GM12878 (cell line): ENCODE measurements at regions not wholly inside any gene's neighbourhood (a gene's known extent, or its start where the extent isn't known, plus 50 kb on each side); places are given as distances from the start of the nearest gene placed in this dataset.
"Not testable (repeated sequence)": the region's sequence is repeated elsewhere in the genome, so short reads cannot be mapped to it uniquely, and the experiment has no call there.

Source experiments
- ATAC-seq: fragments of 200-7000 bp; cut with Tn5 transposase; 3 replicates; pipeline ENCODE4 v1.9.1; 2020; ENCODE audit warnings: mild to moderate bottlenecking, moderate library complexity
- BruUV-seq: library from RNA; stranded (reverse); fragments of 400-500 nt; replicated peaks from 2 replicates; lab custom pipeline; 2021; lab: Mats Ljungman, UMichigan
- CTCF ChIA-PET: fragments of 300-600 bp; sonication (Branson Sonifier 250); formaldehyde crosslinking; extraction: SDS; loops from one replicate; lab custom pipeline; 2021; ENCODE audit warnings: inconsistent platforms; lab: Yijun Ruan, JAX
- POLR2A ChIA-PET: fragments of 350-600 bp; formaldehyde crosslinking; extraction: SDS; loops from one replicate; lab custom pipeline; 2021; ENCODE audit warnings: inconsistent platforms; lab: Charles Lee
- RAD21 ChIA-PET: fragments of 300-600 bp; sonication (Branson Sonifier 250); formaldehyde crosslinking; loops from one replicate; lab custom pipeline; 2023; ENCODE audit warnings: antibody characterized with exemption; ENCODE audit not compliant: unreplicated experiment; lab: Charles Lee
- SMC1A ChIA-PET: fragments of 300-600 bp; sonication (Branson Sonifier 250); formaldehyde crosslinking; loops from one replicate; lab custom pipeline; 2023; ENCODE audit not compliant: unreplicated experiment, uncharacterized antibody; lab: Charles Lee
- DNase-seq: peaks from one replicate; pipeline ENCODE4 v3.0.0-alpha.2; 2011; ENCODE audit warnings: low read depth, low spot score
- FAIRE-seq: peaks from 3 replicates; lab custom pipeline; 2011; peaks lifted over from hg19 to GRCh38; lab: Jason Lieb, UNC
- H2AFZ ChIP-seq: 2 replicates; pipeline ENCODE4 v1.6.0; 2011; ENCODE audit warnings: low read depth, low read length, control low read depth; ENCODE audit not compliant: control insufficient read depth
- H3K27ac ChIP-seq: 2 replicates; pipeline ENCODE4 v1.5.1; 2011; ENCODE audit warnings: control low read depth; ENCODE audit not compliant: control insufficient read depth, insufficient read depth
- H3K27me3 ChIP-seq, 2 experiments: replicated peaks in 1 of 2; 2 replicates each; pipeline versions ENCODE4 v1.6.0 to v1.6.1; 2011; ENCODE audit warnings: low read length in 1 of 2; ENCODE audit not compliant: control insufficient read depth in 2 of 2, insufficient read depth in 2 of 2
- H3K36me3 ChIP-seq, 2 experiments: 2 replicates each; pipeline ENCODE4 v1.5.1; 2011; ENCODE audit warnings: low read length in 1 of 2; ENCODE audit not compliant: control insufficient read depth in 2 of 2, insufficient read depth in 2 of 2
- H3K4me1 ChIP-seq: 2 replicates; pipeline ENCODE4 v1.6.1; 2011; ENCODE audit warnings: mild to moderate bottlenecking, low read length, moderate library complexity, mixed read lengths; ENCODE audit not compliant: control insufficient read depth, insufficient read depth
- H3K4me2 ChIP-seq: 2 replicates; pipeline ENCODE4 v1.6.0; 2011; ENCODE audit warnings: control low read depth; ENCODE audit not compliant: control insufficient read depth, insufficient read depth
- H3K4me3 ChIP-seq: fragments of 200-600 bp; sonication (generic); 2 replicates; pipeline ENCODE4 v1.5.1; 2016
- H3K79me2 ChIP-seq: 2 replicates; pipeline ENCODE4 v1.6.0; 2011; ENCODE audit warnings: low read length; ENCODE audit not compliant: control insufficient read depth, insufficient read depth
- H3K9ac ChIP-seq: 2 replicates; pipeline ENCODE4 v1.8.0; 2011; ENCODE audit warnings: low read length, control low read depth, mixed read lengths; ENCODE audit not compliant: control insufficient read depth, insufficient read depth
- H3K9me3 ChIP-seq: replicated peaks from 3 replicates; pipeline ENCODE4 v1.5.1; 2011; ENCODE audit warnings: mild to moderate bottlenecking, low read length; ENCODE audit not compliant: control insufficient read depth, insufficient read depth
- H4K20me1 ChIP-seq: 2 replicates; pipeline ENCODE4 v1.6.0; 2011; ENCODE audit not compliant: control insufficient read depth, insufficient read depth
- BRCA1 ChIP-seq: IDR thresholded peaks from 2 replicates; pipeline ENCODE4 v1.6.1; 2011; ENCODE audit warnings: low read depth, low read length, improper control_type of control experiment
- IKZF1 ChIP-seq: fragments of 450-650 bp; conservative IDR thresholded peaks from 2 replicates; pipeline ENCODE4 v1.6.1; 2017; ENCODE audit warnings: antibody characterized with exemption, mild to moderate bottlenecking
- KAT2A ChIP-seq: conservative IDR thresholded peaks from 2 replicates; pipeline ENCODE4 v1.6.1; 2011; ENCODE audit warnings: low read depth, low read length; ENCODE audit not compliant: control insufficient read depth
- MAX ChIP-seq: IDR thresholded peaks from 2 replicates; pipeline ENCODE4 v1.6.1; 2012; ENCODE audit warnings: low read depth, low read length, improper control_type of control experiment
- MTA3 ChIP-seq: IDR thresholded peaks from 2 replicates; pipeline ENCODE4 v1.6.1; 2012; ENCODE audit warnings: low read length, inconsistent platforms, borderline replicate concordance
- NR2F1 ChIP-seq: fragments of 450-650 bp; conservative IDR thresholded peaks from 2 replicates; pipeline ENCODE4 v1.6.1; 2017; ENCODE audit warnings: mild to moderate bottlenecking
- SREBF2 ChIP-seq: IDR thresholded peaks from 2 replicates; pipeline ENCODE4 v1.6.1; 2012; ENCODE audit warnings: mild to moderate bottlenecking, low read length
- SRF ChIP-seq, 2 experiments: IDR thresholded peaks; 2 replicates each; pipeline ENCODE4 v1.6.1; 2011; ENCODE audit warnings: low read depth in 2 of 2, low read length in 2 of 2, mild to moderate bottlenecking in 1 of 2, moderate library complexity in 1 of 2
- WRNIP1 ChIP-seq: IDR thresholded peaks from 2 replicates; pipeline ENCODE4 v1.6.1; 2011; ENCODE audit warnings: low read depth, low read length, improper control_type of control experiment, borderline replicate concordance
- WGBS: methylation state at CpG from one replicate; pipeline ENCODE4 v1.1.6; 2016; ENCODE audit warnings: low lambda C conversion rate; ENCODE audit not compliant: insufficient replicate concordance, insufficient coverage; ENCODE audit errors: missing lambda C conversion rate; 5-methylcytosine and 5-hydroxymethylcytosine counted together
- in situ Hi-C: fragments of 300-500 bp; cut with MboI; formaldehyde crosslinking; loops from 9 replicates; pipeline ENCODE4 v1.14.3; 2018; ENCODE audit warnings: mixed read lengths
- intact Hi-C: fragments of 100-400 bp; cut with micrococcal nuclease; formaldehyde crosslinking; loops from one replicate; pipeline ENCODE4 v1.14.2; 2022; ENCODE audit not compliant: unreplicated experiment
- TF ChIP-seq, protein P1 (sequence below): IDR thresholded peaks from 2 replicates; pipeline ENCODE4 v1.6.1; 2012; ENCODE audit warnings: mild to moderate bottlenecking, low read depth, low read length

DNA sequence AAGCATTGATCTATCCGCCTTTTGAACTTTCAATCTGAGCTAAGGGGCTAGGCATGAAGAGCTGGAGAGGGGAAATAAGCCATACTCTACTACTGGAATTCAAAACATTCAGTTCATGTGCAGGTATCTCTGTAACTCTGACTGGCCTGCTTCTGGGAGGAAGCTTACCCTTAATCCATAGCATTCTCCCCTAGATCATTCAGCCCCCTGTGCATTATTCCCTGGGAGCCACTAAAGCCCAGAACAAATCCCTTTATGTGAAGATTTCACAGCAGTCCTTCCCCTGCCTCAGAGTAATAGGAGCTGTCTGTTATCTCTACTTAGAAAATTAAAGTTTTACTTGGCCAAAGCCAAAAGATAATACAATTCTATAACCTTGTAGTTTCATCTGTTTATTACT, 300.7 kb downstream of the SEC16B start (continued):
- no peak for TF ChIP-seq SRF (IDR thresholded peaks at IDR 0.05; ENCODE audit: low read depth in 2 of 2, low read length in 2 of 2)

- BruUV-seq = no TSS peak
- POLR2A ChIA-PET = interaction anchor here (1.0 kb wide), 1 partner anchor 17 kb away, joined by 3 read pairs; no protein-coding TSS in a partner anchor
- Histone ChIP-seq H3K9ac (no peak overlapping the region), H3K4me3 (no peak overlapping the region), H3K4me1 (no peaks in the 10 kb centered on the region), H3K9me3 (no peaks in the 10 kb centered on the region), H3K27me3 (no peaks in the 10 kb centered on the region), H4K20me1 (no peaks in the 10 kb centered on the region), H3K27ac (no peak overlapping the region), H3K36me3 (no peaks in the 10 kb centered on the region), H2AFZ (no peak overlapping the region), H3K79me2 (no peaks in the 10 kb centered on the region), H3K4me2 (no peak overlapping the region)
- in situ Hi-C loops (no loop called here), intact Hi-C loops (no loop called here)
- TF ChIP-seq IKZF1 (no peak), MTA3 (no peak), SREBF2 (no peak), NR2F1 (no peak), WRNIP1 (no peak), KAT2A (no peak), BRCA1 (no peak), MAX (no peak)
- TF ChIP-seq, protein P1, sequence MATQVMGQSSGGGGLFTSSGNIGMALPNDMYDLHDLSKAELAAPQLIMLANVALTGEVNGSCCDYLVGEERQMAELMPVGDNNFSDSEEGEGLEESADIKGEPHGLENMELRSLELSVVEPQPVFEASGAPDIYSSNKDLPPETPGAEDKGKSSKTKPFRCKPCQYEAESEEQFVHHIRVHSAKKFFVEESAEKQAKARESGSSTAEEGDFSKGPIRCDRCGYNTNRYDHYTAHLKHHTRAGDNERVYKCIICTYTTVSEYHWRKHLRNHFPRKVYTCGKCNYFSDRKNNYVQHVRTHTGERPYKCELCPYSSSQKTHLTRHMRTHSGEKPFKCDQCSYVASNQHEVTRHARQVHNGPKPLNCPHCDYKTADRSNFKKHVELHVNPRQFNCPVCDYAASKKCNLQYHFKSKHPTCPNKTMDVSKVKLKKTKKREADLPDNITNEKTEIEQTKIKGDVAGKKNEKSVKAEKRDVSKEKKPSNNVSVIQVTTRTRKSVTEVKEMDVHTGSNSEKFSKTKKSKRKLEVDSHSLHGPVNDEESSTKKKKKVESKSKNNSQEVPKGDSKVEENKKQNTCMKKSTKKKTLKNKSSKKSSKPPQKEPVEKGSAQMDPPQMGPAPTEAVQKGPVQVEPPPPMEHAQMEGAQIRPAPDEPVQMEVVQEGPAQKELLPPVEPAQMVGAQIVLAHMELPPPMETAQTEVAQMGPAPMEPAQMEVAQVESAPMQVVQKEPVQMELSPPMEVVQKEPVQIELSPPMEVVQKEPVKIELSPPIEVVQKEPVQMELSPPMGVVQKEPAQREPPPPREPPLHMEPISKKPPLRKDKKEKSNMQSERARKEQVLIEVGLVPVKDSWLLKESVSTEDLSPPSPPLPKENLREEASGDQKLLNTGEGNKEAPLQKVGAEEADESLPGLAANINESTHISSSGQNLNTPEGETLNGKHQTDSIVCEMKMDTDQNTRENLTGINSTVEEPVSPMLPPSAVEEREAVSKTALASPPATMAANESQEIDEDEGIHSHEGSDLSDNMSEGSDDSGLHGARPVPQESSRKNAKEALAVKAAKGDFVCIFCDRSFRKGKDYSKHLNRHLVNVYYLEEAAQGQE = no peak
- SMC1A ChIA-PET = no interaction called here
- no peak for ATAC-seq
- RAD21 ChIA-PET = no interaction called here
- no peak for DNase-seq
- CTCF ChIA-PET = no interaction called here
- WGBS = 0% methylated on average over 2 of the region's 2 CpGs
- FAIRE-seq = no peak
Measured at GRCh38 chr1:177665935-177666334, 303.9 kb downstream of the SEC16B start.

- H3K27ac ChIP-seq, H3K4me3 ChIP-seq, ATAC-seq, H3K79me2 ChIP-seq, H3K27me3 ChIP-seq, H3K4me1 ChIP-seq, H3K9ac ChIP-seq, intact Hi-C loops, BruUV-seq, H3K36me3 ChIP-seq, RAD21 ChIA-PET, FAIRE-seq, H3K9me3 ChIP-seq, H3K4me2 ChIP-seq, H2AFZ ChIP-seq, H4K20me1 ChIP-seq, DNase-seq, in situ Hi-C loops, POLR2A ChIA-PET: not testable (repeated sequence)
- ChIA-PET SMC1A (interaction anchor here (1.1 kb wide), 1 partner anchor 8 kb away, joined by 3 read pairs; no protein-coding TSS in a partner anchor), CTCF (interaction anchor here (0.6 to 0.9 kb wide), 2 partner anchors 10 to 127 kb away, joined by 3 read pairs; no protein-coding TSS in a partner anchor)
- WGBS = 40% methylated on average over 4 of the region's 4 CpGs
Measured at GRCh38 chr1:177664742-177665141, 305.1 kb downstream of the SEC16B start.
